Lung (tissue), 11 donors: ENCODE measurements at regions not wholly inside any gene's neighbourhood (a gene's known extent, or its start where the extent isn't known, plus 50 kb on each side); places are given as distances from the start of the nearest gene placed in this dataset.

Source experiments
- ATAC-seq: fragments of 200-7000 bp; cut with Tn5 transposase; one replicate; pipeline ENCODE4 v1.9.1; 2020; ENCODE audit warnings: moderate number of reproducible peaks; ENCODE audit not compliant: insufficient read depth, low FRiP score
- DNase-seq, 3 donors: peaks; one replicate each; pipeline ENCODE4 v3.0.0-alpha.2; 2013 to 2017
- H3K27ac ChIP-seq, 2 donors: one replicate each; pipeline ENCODE4 v1.5.1; 2013; ENCODE audit warnings: mild to moderate bottlenecking in 2 of 2, moderate library complexity in 2 of 2, control low read depth in 1 of 2, inconsistent platforms in 1 of 2, low read depth in 1 of 2, low read length in 1 of 2
- H3K27me3 ChIP-seq, 3 donors: one replicate each; pipeline ENCODE4 v1.5.1; 2013; ENCODE audit warnings: low read length in 2 of 3; ENCODE audit not compliant: control insufficient read depth in 3 of 3, insufficient read depth in 3 of 3
- H3K36me3 ChIP-seq, 4 donors: one replicate each; pipeline ENCODE4 v1.5.1; 2013; ENCODE audit warnings: low read length in 4 of 4, mild to moderate bottlenecking in 1 of 4, moderate library complexity in 1 of 4; ENCODE audit not compliant: control insufficient read depth in 4 of 4, insufficient read depth in 4 of 4
- H3K4me1 ChIP-seq, 5 donors: one replicate each; pipeline ENCODE4 v1.5.1; 2013; ENCODE audit warnings: low read length in 5 of 5, mild to moderate bottlenecking in 2 of 5, moderate library complexity in 1 of 5; ENCODE audit not compliant: control insufficient read depth in 5 of 5, insufficient read depth in 5 of 5
- H3K4me3 ChIP-seq: one replicate; pipeline ENCODE4 v1.5.1; 2013; ENCODE audit warnings: mild to moderate bottlenecking, control low read depth, moderate library complexity
- H3K9ac ChIP-seq, 2 donors: one replicate each; pipeline ENCODE4 v1.5.1; 2013; ENCODE audit warnings: low read length in 2 of 2, control low read depth in 1 of 2; ENCODE audit not compliant: insufficient read depth in 1 of 2
- H3K9me3 ChIP-seq, 4 donors: one replicate each; pipeline ENCODE4 v1.5.1; 2013; ENCODE audit warnings: low read length in 3 of 4, mild to moderate bottlenecking in 1 of 4, moderate library complexity in 1 of 4; ENCODE audit not compliant: control insufficient read depth in 4 of 4, insufficient read depth in 3 of 4
- CTCF ChIP-seq: IDR thresholded peaks from 2 replicates; pipeline ENCODE4 v1.5.1; 2012; ENCODE audit warnings: mild to moderate bottlenecking; ENCODE audit errors: control extremely low read depth, extremely low read depth
- WGBS, 2 donors: extraction: QIAGEN DNeasy Blood & Tissue Kit; methylation state at CpG; one replicate each; pipeline ENCODE4 v1.1.7; 2013; 5-methylcytosine and 5-hydroxymethylcytosine counted together
- donor health status: control.
- donor health status: control.
- donor health status: Bipolar disorder and iron deficiency.
- donor health status: healthy.
- donor health status: DM: yes; HTN: yes; CAD: no.

GRCh38 chr9:31084350-31084749, 1300.1 kb upstream of the ACO1 start:
- no peaks in the 10 kb centered on the region for H3K27me3 ChIP-seq
- TF ChIP-seq CTCF = no peak
- ATAC-seq (no peak), DNase-seq (peak in 1 of 3 donors; percentile 1)
- no peak overlapping the region for H3K9ac ChIP-seq
- H3K36me3 ChIP-seq = no peaks in the 10 kb centered on the region
- H3K9me3 ChIP-seq = peaks cover 0 to 3% (median 0%) of the 10 kb centered on the region in 4 donors
- no peak overlapping the region for H3K4me3 ChIP-seq
- no peaks in the 10 kb centered on the region for H3K4me1 ChIP-seq
- 66 to 71% methylated on average over 4 of the region's 4 CpGs for WGBS, 2 donors
- H3K27ac ChIP-seq = no peak overlapping the region

DNA sequence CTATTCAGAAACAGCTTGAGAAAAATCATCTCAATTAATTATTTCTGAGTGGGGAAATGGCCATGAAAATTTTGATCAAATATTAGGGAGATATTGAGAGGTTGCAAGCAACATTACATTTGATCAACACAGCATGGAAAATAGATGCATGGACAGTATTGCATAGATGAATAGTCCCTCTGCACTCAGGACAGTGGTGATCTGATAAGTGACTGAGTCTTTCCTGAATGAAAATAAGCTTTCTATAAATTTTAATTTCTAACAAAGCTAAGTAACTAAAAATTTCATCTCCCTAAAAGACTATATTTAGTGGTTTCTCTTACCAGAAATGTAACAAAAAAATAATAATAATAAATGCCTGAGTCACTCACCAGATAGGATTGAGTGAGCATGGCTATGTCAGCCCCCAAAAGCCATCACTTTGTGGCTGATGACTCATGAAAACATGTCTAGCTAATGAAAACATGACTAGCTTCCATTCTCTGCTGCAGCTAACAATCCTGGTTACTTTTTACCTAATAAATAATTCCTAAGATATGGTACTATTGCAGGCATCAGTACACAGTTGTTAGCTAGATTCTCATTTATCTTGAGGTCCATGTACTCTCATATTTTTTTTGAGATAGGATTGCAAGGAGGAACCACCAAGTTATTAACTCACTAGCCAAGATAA, 1294.8 kb upstream of the ACO1 start:
- no peak for TF ChIP-seq CTCF
- no peak overlapping the region for H3K4me3 ChIP-seq
- ATAC-seq = no peak
- H3K9me3 ChIP-seq = peaks cover 0 to 3% (median under 1%) of the 10 kb centered on the region in 4 donors
- DNase-seq = no peak
- H3K36me3 ChIP-seq = no peaks in the 10 kb centered on the region
- H3K27ac ChIP-seq = no peak overlapping the region
- no peak overlapping the region for H3K9ac ChIP-seq
- no peaks in the 10 kb centered on the region for H3K4me1 ChIP-seq
- no peaks in the 10 kb centered on the region for H3K27me3 ChIP-seq

- ATAC-seq = no peak
- Histone ChIP-seq H3K9ac (no peak overlapping the region), H3K4me1 (no peaks in the 10 kb centered on the region), H3K36me3 (no peaks in the 10 kb centered on the region), H3K27me3 (no peaks in the 10 kb centered on the region), H3K27ac (no peak overlapping the region), H3K4me3 (no peak overlapping the region), H3K9me3 (no peaks in the 10 kb centered on the region)
- DNase-seq = no peak
- WGBS, 2 donors = 84% methylated on average over 1 of the region's 1 CpG
- TF ChIP-seq CTCF = no peak
Observed at GRCh38 chr9:31100311-31100710, 1284.1 kb upstream of the ACO1 start.

GRCh38 chr9:31103836-31104235, 1280.6 kb upstream of the ACO1 start:
- Histone ChIP-seq H3K27ac (no peak overlapping the region), H3K27me3 (no peaks in the 10 kb centered on the region), H3K36me3 (no peaks in the 10 kb centered on the region), H3K9ac (no peak overlapping the region), H3K9me3 (no peaks in the 10 kb centered on the region), H3K4me3 (no peak overlapping the region), H3K4me1 (no peaks in the 10 kb centered on the region)
- ATAC-seq = no peak
- TF ChIP-seq CTCF = no peak
- peak in 2 of 3 donors; percentile 11 to 17 for DNase-seq
